ENCODE measurements at regions not wholly inside any gene's neighbourhood (a gene's known extent, or its start where the extent isn't known, plus 50 kb on each side); places are given as distances from the start of the nearest gene placed in this dataset.
"Not testable (repeated sequence)": the region's sequence is repeated elsewhere in the genome, so short reads cannot be mapped to it uniquely, and the experiment has no call there.

DNA sequence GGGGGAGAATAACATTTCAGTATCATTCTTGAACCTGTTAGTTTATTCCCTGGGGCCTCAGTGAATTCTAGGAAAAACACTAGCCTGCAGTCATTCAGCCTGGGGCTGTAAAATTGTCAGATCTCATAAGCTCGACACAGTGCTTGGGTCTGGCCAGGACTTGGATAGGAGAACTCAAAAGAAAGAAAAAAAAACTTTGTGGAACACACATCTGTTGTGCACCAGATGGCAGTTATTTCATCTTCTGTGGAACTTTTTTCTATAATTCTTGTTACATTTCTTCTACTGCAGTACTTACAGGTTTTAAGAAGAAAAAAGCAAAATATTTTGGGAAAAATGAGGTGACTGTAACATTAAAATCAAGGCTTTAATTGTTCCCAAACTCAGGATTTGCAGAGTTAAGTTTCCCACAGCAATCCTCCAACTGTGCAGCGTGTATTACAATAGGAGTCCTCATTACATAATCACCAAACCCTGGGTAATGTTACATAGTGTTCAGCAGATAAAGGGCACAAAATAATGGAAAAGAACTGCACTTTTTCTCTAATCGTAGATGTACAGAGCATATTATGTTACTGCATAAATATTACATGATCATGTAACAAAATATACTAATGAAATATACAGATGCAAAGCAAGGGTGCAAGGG is 531.1 kb upstream of the CITED2 start:
- no peak for DNase-seq (ENCODE audit: low read depth in 4 of 4, low spot score in 3 of 4)

DNA sequence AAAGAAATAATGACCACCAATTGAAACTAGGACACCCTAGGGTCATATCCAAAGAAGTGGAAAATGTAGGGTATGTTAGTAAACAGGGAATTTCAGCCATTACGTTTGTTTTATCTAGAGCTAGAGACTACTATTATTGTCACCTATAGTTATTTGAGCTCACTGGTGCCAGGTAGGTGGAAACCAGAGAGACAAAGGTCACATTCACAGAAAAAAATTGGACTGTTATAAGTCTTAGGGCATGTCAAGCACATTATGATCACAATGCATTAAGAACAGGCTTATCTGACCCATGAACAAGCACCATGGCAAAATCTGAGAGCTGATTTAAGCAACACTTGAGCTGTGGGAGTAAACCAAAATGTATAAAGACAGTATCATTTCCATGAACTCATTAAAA is 530.1 kb upstream of the CITED2 start:
- DNase-seq (ENCODE audit: low read depth in 4 of 4, low spot score in 3 of 4), result no peak

DNA sequence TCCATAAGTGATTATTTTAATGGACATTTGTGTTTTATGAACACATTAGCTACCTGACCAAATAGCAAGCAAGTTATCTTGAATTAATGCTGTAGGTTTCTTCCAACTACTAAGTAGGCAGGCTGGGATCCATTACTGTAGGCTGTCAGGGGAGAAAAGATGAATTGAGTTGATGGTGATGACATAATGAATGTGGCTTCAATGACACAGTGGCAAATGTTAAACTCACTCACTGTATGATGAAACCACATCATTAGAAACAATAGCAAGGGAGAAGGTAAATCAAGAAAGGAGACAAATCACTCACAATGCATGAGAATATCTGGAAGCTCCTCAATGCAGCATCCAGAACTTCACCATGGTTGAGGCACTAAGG is 529.7 kb upstream of the CITED2 start:
- no peak for DNase-seq (ENCODE audit: low read depth in 4 of 4, low spot score in 3 of 4)

DNA sequence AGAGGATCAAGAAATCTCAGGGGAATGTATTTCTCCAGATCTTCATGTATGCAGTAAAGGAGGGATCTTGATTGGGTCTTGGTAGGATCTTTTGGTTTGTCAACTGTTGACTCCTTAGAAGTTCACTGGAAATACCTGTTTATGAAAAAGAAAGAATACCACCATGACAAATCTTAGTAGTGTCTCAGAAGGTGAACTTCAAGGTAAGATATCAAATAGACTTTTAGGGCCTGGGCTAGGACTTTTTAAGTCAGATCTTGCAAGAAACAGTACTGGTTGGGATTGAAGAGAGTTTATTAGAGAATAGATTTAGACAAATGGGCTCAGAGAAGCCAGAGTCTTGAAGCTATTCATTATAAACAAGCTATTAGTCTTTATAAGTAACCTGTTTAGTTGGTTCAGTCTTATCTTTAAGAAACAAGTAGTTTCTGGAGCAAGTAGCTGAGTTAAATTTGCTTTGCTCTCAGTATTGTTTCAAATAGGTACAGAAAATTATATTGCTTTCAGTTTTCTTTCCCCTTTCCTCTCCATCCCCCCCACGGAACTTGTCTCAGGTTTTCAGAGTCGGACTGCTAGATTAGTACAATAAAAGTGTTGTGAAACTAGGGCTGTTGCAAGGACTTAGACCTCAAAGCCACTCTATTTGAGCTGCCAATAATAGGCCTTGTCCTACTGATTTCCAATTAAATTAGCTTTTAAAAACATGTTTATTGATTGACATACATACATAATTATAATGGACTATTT is 529.1 kb upstream of the CITED2 start:
- no peak for DNase-seq (ENCODE audit: low read depth in 4 of 4, low spot score in 3 of 4)

DNA sequence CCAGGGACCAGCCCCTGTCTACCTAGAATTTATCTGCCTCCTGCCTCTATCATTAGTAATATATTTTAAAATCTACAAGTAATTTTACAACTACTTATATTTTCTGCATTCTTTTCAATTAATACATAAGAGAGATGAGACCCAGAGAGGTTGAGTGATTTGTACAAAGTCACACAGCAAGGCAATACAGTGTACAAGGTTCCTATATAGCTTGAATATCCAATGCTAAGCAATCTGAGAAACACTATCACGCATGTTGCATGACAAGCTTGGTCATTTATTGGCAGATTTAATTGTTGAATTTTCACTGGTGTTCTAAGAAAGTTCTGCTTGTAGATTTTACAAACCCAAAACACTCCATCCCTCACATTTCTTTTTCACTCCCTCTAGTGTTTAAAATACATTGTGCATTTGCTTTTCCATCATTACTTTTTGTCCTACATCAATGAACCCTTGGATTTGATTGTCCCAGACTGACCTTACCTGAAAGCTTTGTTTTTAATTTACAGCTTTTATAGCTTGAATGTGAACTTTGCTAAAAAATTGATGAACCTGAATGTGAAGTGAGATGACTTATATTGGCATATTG is 520.9 kb upstream of the CITED2 start:
- no peak for DNase-seq (ENCODE audit: low read depth in 4 of 4, low spot score in 3 of 4)

- DNase-seq (ENCODE audit: low read depth in 4 of 4, low spot score in 3 of 4), result no peak
These were observed 519.8 kb upstream of the CITED2 start for GRCh38 chr6:139894271-139894670.

GRCh38 chr6:139891471-139891870 is 517.0 kb upstream of the CITED2 start:
- DNase-seq (ENCODE audit: low read depth in 4 of 4, low spot score in 3 of 4), result no peak

- no peak for DNase-seq (ENCODE audit: low read depth in 4 of 4, low spot score in 3 of 4)
These were observed 514.3 kb upstream of the CITED2 start for GRCh38 chr6:139888681-139889122.

- DNase-seq (ENCODE audit: low read depth in 4 of 4, low spot score in 3 of 4), result no peak
These were observed 512.8 kb upstream of the CITED2 start for GRCh38 chr6:139887275-139887674.

GRCh38 chr6:139886396-139886795 is 511.9 kb upstream of the CITED2 start:
- DNase-seq (ENCODE audit: low read depth in 4 of 4, low spot score in 3 of 4), result no peak

DNA sequence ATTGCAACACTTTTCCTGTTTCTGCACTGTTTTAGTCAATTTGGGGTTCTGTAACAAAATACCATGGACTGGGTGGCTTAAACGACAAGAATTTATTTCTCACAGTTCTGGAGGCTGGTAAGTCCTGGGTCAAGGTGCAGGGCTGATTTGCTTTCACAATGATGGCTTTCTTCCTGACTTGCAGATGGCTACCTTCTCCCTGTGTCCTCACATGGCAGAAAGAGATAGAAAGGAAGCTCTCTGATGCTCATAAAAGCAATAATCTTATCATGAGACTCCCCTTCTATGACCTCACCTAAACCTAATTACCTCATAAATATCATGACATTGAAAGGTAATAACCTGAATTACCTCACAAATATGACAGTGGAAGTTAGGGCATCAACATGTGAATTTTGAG is 511.5 kb upstream of the CITED2 start:
- DNase-seq (ENCODE audit: low read depth in 4 of 4, low spot score in 3 of 4), result no peak

- no peak for DNase-seq (ENCODE audit: low read depth in 4 of 4, low spot score in 3 of 4)
These were observed 509.3 kb upstream of the CITED2 start for GRCh38 chr6:139883776-139884175.

DNA sequence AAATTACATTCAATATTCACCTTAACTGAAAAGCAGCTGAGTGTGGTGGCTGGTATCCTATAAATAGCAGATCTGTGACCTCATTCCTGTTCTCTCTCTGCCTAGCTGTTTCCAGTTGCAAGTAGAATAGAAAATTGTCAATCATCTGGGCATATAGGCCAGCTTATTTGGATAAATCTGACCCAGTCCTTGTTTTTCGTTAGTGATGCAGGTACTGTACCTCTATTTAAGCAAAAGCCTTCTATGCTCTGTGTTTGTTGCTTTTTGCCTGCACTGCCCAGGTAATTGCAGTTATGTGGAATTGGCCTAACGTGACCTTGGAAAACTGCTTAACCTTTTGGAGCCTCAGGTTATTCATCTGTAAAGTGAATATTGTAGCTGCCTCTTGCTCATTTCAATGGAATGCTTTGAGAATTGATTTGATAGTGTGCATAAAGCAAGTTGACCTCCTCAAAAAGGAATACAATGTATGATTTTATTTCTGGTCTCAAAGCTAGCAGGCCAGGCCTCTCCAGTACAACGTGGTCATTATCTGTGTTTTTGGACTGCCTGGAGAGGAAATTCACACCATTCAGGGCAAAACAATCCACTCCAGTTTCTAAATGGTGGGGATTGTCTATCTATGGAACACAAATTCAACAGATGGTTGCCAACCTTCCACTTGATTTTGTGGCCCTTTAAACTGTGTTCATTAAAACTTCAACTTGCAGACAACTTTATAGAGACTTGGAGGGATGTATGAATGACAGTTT is 508.7 kb upstream of the CITED2 start:
- no peak for DNase-seq (ENCODE audit: low read depth in 4 of 4, low spot score in 3 of 4)

DNA sequence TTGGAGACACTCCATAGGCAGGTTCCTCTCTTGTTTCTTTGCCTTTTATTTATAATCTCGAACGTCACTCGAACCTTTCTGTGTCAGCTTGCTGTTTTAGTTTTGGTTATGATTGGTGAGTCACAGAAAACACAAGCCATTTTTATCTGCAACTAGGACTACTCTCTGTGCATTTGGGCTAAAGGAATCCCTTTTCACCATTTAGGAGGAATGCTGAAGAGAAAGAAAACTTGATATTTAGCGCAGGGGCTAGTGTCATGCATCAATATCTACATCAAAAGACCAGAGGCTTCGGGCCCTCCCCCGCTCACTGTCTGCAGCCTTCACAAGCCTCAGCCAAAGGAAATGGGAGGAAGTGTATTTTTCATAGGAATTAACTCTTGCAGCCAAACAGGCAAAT is 507.8 kb upstream of the CITED2 start:
- no peak for DNase-seq (ENCODE audit: low read depth in 4 of 4, low spot score in 3 of 4)

GRCh38 chr6:139881728-139882211 is 507.3 kb upstream of the CITED2 start:
- no peak for DNase-seq (ENCODE audit: low read depth in 4 of 4, low spot score in 3 of 4)

DNA sequence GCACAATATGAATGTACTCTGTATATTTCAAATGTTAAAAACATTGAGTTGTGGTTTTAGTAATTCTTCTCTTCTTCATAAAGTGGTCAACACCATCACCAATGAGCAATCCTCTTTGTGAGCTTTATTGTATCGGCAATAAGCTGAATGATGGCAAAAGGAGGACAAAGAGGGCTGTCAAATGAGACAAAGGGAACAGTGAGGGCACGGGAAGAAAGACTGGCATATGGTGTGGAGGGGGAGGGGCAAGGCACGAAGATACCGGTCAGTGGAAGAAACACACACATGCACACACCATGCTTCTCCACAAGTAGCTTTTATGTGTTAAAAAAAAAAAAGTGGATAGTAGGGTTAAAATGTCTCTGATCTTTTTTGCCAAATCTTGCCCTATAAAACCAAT is 506.8 kb upstream of the CITED2 start:
- DNase-seq (ENCODE audit: low read depth in 4 of 4, low spot score in 3 of 4), result no peak

DNA sequence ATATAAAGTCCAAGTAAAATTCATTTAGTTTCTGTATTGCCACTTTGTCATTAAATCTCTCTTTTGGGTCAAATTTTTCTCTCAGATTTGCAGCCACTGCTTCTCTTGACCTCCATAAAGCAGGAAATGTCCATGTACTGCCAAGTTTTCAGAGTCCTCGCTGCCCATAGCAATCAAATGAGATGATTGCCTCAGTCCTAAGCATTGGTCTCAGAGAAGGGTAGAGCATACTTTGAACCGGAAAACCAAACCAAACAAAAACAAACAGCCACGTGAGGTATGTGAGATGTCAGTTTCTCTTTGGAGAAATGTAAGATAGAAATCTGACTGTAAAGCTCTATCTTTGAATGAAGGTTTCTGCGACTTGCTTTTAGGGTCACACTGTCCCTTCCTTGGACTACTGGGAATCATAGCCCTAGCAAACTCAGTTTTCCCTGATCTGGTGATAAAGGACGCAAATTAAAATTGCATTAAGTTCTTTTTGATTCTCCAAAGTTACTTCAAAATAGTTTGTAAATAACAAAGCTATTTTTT is 505.4 kb upstream of the CITED2 start:
- no peak for DNase-seq (ENCODE audit: low read depth in 4 of 4, low spot score in 3 of 4)

DNA sequence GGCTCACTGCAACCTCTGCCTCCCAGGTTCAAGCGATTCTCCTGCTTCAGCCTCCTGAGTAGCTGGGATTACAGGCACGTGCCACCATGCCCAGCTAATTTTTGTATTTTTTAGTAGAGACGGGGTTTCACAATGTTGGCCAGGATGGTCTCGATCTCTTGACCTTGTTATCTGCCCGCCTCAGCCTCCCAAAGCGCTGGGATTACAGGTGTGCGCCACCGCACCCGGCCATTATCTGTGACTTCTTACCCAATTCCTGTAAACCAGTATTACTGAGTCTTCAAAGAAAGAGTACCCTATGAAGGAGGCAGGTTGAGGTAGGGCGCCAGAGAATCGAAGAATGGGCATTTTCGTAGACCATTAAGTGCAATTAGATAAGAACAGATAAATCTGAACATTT is 504.8 kb upstream of the CITED2 start:
- not testable (repeated sequence) for DNase-seq (ENCODE audit: low read depth in 4 of 4, low spot score in 3 of 4)

DNA sequence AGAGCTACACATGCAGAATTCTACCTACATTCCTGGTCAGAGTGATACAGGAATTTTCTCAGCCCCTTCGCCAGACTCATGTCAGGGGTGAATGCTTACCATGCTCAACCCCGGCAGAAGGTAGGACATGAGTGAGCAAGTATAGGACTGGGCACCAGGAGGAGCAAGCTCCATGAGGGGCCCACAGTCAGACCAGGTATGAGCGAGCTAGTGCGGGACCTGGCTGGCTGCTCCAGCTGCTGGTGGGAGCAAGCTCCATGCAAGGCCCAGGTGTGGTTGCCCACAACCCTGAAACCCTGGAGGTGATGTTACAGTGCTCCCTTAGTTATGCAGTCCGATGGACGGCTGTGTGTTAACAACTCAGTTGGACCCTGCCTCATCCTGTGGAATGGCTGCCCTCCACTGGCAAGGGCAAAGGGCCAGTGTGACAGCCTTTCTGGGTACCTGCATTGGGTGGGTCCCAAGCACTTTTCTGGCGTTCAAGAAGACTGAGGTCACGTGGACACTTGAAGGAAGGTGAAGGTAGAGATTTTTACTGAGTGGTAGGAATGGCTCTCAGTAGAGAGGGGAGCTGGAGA is 503.5 kb upstream of the CITED2 start:
- DNase-seq (ENCODE audit: low read depth in 4 of 4, low spot score in 3 of 4), result no peak

GRCh38 chr6:139872665-139873064 is 498.2 kb upstream of the CITED2 start:
- DNase-seq (ENCODE audit: low read depth in 4 of 4, low spot score in 3 of 4), result no peak
